ENCODE measurements at regions not wholly inside any gene's neighbourhood (a gene's known extent, or its start where the extent isn't known, plus 50 kb on each side); places are given as distances from the start of the nearest gene placed in this dataset.

- no peak for DNase-seq
Measured at GRCh38 chr7:46391231-46392201, 470.4 kb upstream of the IGFBP3 start.

- no peak for DNase-seq
Measured at GRCh38 chr7:46390042-46390441, 469.0 kb upstream of the IGFBP3 start.

- DNase-seq: no peak
Measured at GRCh38 chr7:46389146-46389545, 468.1 kb upstream of the IGFBP3 start.

- no peak for DNase-seq
Measured at GRCh38 chr7:46387646-46388045, 466.6 kb upstream of the IGFBP3 start.

- no peak for DNase-seq
Measured at GRCh38 chr7:46386428-46387399, 465.6 kb upstream of the IGFBP3 start.

DNA sequence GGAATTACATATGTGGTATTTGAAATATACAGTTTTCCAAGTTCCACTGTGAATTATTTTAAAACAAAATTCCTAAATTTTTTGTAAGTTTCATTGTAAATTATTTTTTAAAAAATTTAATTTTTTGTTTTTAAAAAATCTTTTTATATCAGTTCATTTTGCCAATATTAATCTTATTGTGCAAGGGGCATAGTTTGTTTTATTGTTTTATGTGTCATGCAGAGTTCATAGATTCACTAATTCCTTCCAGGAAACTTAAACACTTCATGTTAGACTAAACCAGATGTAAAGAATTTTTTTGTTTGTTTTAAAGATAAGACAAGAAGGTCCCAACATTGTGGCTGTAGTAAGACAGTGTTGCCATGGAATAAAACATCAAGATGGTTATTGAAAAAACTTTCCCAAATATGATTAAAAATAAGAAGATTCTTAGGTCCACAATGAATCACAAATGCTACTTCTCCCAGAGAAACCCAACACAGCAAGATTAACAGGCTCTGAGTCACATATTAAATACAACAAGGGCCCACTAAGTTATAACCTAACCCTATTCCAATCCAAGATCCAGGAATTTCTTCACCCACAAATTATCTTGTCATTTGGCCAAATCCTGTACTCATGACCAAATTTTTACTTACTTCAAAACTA is 464.7 kb upstream of the IGFBP3 start:
- DNase-seq: no peak

DNA sequence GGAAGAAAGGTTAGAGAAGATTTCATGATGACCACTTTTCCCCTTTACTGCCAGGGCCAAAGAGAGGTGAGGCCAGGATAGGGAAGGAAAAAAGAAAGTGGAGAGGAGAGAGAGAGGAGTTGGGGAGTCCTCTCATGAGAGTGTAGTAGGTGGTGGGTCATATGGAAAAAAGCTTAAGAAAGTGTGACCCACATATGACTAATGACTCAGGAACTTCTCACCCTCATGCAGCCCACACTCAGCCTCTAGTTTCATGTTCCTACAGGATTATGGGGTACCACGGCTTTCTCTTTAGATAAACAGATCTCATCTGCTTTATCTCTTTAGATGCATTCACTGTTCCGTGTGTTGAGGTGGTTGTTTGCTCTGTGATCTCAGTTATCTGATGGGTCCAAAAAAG is 462.5 kb upstream of the IGFBP3 start:
- no peak for DNase-seq

GRCh38 chr7:46369933-46370654 is 449.0 kb upstream of the IGFBP3 start:
- DNase-seq: no peak

DNA sequence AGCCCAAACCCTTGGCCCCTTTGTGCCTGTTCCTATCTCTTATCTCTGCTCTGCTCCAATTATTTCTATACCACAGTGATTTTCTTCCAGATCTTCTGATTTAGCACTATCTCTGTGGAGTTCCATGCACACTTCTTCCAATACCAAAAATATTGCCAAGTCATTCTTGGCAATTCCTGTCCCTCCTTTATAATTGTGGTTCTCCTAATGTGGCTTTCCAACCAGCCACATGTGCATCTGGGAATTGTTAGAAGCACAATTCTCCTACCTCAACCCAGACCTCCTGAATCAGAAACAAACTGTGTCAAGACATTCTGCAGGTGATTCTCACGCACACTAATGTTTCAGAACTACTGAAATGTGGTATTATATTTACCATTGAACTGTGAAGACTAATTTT is 447.8 kb upstream of the IGFBP3 start:
- no peak for DNase-seq

DNA sequence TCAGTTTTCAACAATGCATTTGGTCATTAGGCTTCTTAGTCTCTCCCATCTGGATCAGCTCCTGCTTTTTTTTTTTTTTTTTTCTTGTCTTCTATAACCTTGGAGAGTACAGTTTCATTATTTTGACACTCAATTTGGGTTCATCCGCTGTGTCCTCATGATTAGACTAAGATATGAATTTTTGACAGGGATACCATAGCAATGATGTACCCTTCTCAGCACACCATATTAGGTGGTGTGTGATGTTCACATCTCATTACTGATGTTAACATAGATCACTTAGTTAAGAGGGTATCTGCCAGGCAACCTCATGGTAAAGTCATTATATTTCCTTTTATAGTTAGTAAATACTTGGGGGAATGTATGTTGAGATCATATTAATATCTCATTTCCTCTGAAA is 445.5 kb upstream of the IGFBP3 start:
- no peak for DNase-seq

- no peak for DNase-seq
Measured at GRCh38 chr7:46363688-46364087, 442.6 kb upstream of the IGFBP3 start.

- DNase-seq: no peak
Measured at GRCh38 chr7:46360811-46361210, 439.7 kb upstream of the IGFBP3 start.

DNA sequence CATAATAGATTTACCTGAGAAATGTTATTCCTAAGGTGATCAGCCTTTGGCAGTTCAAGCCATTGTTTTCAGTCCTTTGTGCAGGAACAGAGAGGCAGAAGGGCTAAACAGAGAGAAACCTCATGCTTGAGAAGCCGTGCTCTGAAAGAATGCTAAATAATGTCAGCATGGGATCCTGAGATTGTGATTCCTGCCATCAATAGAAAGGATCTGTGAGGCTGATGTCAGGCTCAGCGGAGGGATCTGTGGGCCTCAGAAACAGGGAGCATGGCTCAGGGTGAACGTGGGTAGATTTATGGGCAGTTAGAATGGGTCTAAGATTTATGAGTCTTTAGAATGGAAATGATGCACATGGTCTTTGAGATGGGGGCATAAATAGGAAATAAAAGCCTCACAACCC is 439.2 kb upstream of the IGFBP3 start:
- no peak for DNase-seq

DNA sequence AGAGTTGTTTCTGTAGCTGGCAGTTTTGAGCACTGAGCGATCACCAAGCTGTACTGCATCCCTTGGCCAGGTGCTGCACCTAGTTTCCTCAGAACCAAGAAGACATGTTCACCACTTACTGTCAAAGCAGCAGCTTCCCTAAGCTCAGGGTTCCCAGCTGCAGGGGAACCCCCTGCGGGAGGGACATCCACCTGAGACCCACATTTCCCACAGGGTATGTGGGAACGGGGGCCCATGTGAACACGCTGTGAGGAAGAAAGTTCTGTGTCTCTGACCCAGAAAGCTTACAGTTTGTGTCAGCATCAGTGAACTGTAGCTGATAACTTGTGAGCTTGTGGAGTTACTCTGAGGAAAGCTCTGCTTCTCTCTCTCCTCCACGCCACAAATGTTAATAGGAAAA is 436.8 kb upstream of the IGFBP3 start:
- no peak for DNase-seq

DNA sequence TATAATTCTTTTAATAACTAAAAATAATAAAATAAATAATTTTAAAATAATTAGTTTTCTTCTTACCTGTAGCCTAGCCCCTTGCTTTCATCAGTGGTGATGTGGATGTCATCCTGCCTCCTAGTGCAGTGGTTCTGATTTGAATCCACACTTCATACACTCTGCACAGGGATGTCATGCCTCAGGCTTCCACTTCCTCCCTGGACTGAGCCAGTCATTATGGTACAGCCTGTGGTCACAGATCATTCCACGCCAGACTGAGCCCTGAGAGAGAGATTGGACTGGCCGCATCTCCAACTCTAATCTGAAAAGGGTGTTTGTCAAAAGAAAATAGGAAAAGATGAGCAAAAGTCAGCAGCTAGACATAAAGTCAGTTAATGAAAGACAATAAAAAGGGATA is 436.2 kb upstream of the IGFBP3 start:
- DNase-seq: no peak

DNA sequence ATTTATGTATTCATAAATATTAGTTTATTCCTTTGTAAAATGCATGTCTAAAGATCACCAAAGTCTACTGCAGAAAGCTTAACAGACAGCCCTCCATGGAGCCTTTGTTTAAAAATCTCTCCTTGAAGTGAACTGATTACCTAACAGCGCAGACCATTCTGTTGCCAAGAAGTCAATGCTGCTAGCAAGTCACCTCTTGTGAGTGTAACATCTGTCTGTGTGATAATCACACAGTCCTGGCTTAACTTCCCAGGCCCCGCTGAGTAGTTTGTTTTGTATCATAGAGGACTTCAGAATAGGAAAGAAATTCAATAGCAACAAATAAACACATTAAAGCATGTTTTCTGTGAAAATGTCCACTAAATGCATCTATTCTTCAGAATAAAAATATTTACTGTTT is 435.3 kb upstream of the IGFBP3 start:
- DNase-seq: no peak

GRCh38 chr7:46355331-46355730 is 434.3 kb upstream of the IGFBP3 start:
- no peak for DNase-seq

GRCh38 chr7:46352004-46352954 is 431.2 kb upstream of the IGFBP3 start:
- DNase-seq: no peak

- no peak for DNase-seq
Measured at GRCh38 chr7:46349490-46349889, 428.4 kb upstream of the IGFBP3 start.

- DNase-seq: no peak
Measured at GRCh38 chr7:46344533-46344932, 423.5 kb upstream of the IGFBP3 start.

DNA sequence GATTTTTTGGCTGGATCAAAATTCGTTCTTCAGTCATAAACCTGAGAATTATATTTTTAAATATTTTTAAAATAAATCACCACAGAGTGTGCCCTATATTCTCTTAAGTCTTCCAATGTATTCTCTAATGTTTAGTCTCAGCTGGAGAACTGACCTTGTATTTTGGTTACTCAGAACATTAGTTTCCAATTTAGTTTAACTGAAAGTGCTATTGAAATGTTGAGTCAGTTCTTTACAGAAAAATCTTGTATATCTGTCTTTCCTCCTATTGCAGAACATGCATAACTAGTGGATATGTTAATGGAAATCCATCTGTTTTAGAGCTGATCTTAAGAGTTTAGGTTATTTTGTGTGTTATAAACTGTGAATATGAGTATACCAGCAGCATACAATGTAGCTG is 422.7 kb upstream of the IGFBP3 start:
- DNase-seq: no peak
